DOHH2 (cell line): ENCODE measurements at regions not wholly inside any gene's neighbourhood (a gene's known extent, or its start where the extent isn't known, plus 50 kb on each side); places are given as distances from the start of the nearest gene placed in this dataset.

Source experiments
- H3F3A ChIP-seq: fragments of 200-600 bp; sonication (generic), shearing (Covaris generic); 2 replicates; pipeline ENCODE4 v1.6.0; 2016; ENCODE audit warnings: antibody characterized with exemption, mild to moderate bottlenecking; ENCODE audit not compliant: control insufficient read depth, insufficient read depth
- H3K27ac ChIP-seq: fragments of 200-600 bp; sonication (generic); 2 replicates; pipeline ENCODE4 v1.5.1; 2014; ENCODE audit warnings: low read depth, mild to moderate bottlenecking, low read length, moderate library complexity
- H3K27me3 ChIP-seq: fragments of 200-600 bp; sonication (generic); 2 replicates; pipeline ENCODE4 v1.6.1; 2014; ENCODE audit warnings: mild to moderate bottlenecking, low read length, mixed read lengths; ENCODE audit not compliant: control insufficient read depth
- H3K36me3 ChIP-seq: fragments of 200-600 bp; sonication (generic); 2 replicates; pipeline ENCODE4 v1.6.1; 2014; ENCODE audit warnings: mild to moderate bottlenecking, low read length, moderate library complexity, mixed read lengths; ENCODE audit not compliant: control insufficient read depth
- H3K4me1 ChIP-seq: fragments of 200-600 bp; sonication (generic); 2 replicates; pipeline ENCODE4 v1.6.1; 2014; ENCODE audit warnings: mild to moderate bottlenecking, low read length, mixed read lengths; ENCODE audit not compliant: control insufficient read depth
- H3K4me2 ChIP-seq: fragments of 200-600 bp; sonication (generic); 2 replicates; pipeline ENCODE4 v1.6.0; 2014; ENCODE audit warnings: mild to moderate bottlenecking, low read length, moderate library complexity
- H3K4me3 ChIP-seq: fragments of 200-600 bp; sonication (generic); 2 replicates; pipeline ENCODE4 v1.5.1; 2014; ENCODE audit warnings: mild to moderate bottlenecking, low read length, mixed read lengths
- H3K79me2 ChIP-seq: fragments of 200-600 bp; sonication (generic); 2 replicates; pipeline ENCODE4 v1.6.1; 2014; ENCODE audit warnings: mild to moderate bottlenecking, low read length, mixed read lengths; ENCODE audit not compliant: control insufficient read depth
- H3K9me2 ChIP-seq: fragments of 200-600 bp; sonication (generic); replicated peaks from 2 replicates; pipeline ENCODE4 v1.6.1; 2014; ENCODE audit warnings: mild to moderate bottlenecking, low read length, mixed read lengths; ENCODE audit not compliant: control insufficient read depth
- H3K9me3 ChIP-seq: fragments of 200-600 bp; sonication (generic); 2 replicates; pipeline ENCODE4 v1.6.1; 2014; ENCODE audit warnings: antibody characterized with exemption, low read length, mixed read lengths; ENCODE audit not compliant: control insufficient read depth, insufficient read depth
- H4K20me1 ChIP-seq: fragments of 200-600 bp; sonication (generic); 2 replicates; pipeline ENCODE4 v1.6.0; 2014; ENCODE audit warnings: low read depth, mild to moderate bottlenecking, antibody characterized with exemption, low read length, moderate library complexity; ENCODE audit not compliant: control insufficient read depth, insufficient read depth
- CTCF ChIP-seq: fragments of 200-600 bp; sonication (generic); IDR thresholded peaks from one replicate; pipeline ENCODE4 v1.5.1; 2014; ENCODE audit warnings: antibody characterized with exemption, mild to moderate bottlenecking, low read depth, low read length; ENCODE audit not compliant: poor library complexity, severe bottlenecking
- EZH2phosphoT487 ChIP-seq: fragments of 200-600 bp; sonication (generic); IDR thresholded peaks from 2 replicates; pipeline ENCODE4 v1.6.1; 2017; ENCODE audit warnings: borderline replicate concordance, mild to moderate bottlenecking, antibody characterized with exemption, low read length, moderate library complexity, mixed read lengths

GRCh38 chr7:81138870-81139269 is 220.0 kb upstream of the SEMA3C start:
- Histone ChIP-seq H3K27me3 (no peaks in the 10 kb centered on the region), H3K4me3 (no peak overlapping the region), H3K79me2 (no peaks in the 10 kb centered on the region), H4K20me1 (no peaks in the 10 kb centered on the region), H3K9me3 (peaks cover 8% of the 10 kb centered on the region; the same call in 1 of the 2 replicates), H3K36me3 (no peaks in the 10 kb centered on the region), H3K4me1 (no peaks in the 10 kb centered on the region), H3F3A (no peaks in the 10 kb centered on the region), H3K27ac (no peak overlapping the region), H3K4me2 (no peak overlapping the region), H3K9me2 (no peaks in the 10 kb centered on the region)
- TF ChIP-seq EZH2phosphoT487 (no peak), CTCF (no peak)

- no peak overlapping the region for H3K4me3 ChIP-seq
- no peaks in the 10 kb centered on the region for H3K4me1 ChIP-seq
- no peaks in the 10 kb centered on the region for H3K36me3 ChIP-seq
- no peaks in the 10 kb centered on the region for H3K79me2 ChIP-seq
- H3K27me3 ChIP-seq = no peaks in the 10 kb centered on the region
- H3K4me2 ChIP-seq = no peak overlapping the region
- no peaks in the 10 kb centered on the region for H4K20me1 ChIP-seq
- H3K27ac ChIP-seq = no peak overlapping the region
- TF ChIP-seq EZH2phosphoT487 (no peak), CTCF (no peak)
- no peaks in the 10 kb centered on the region for H3K9me3 ChIP-seq
- no peaks in the 10 kb centered on the region for H3F3A ChIP-seq
- no peaks in the 10 kb centered on the region; the same call in 1 of the 2 replicates for H3K9me2 ChIP-seq
These were observed 216.5 kb upstream of the SEMA3C start for GRCh38 chr7:81135324-81135723.

GRCh38 chr7:81128011-81128410 is 209.2 kb upstream of the SEMA3C start:
- no peak for TF ChIP-seq CTCF
- TF ChIP-seq EZH2phosphoT487 = no peak

GRCh38 chr7:81120803-81121202 is 202.0 kb upstream of the SEMA3C start:
- no peaks in the 10 kb centered on the region for H3K36me3 ChIP-seq
- no peaks in the 10 kb centered on the region for H3K4me1 ChIP-seq
- no peak overlapping the region for H3K4me2 ChIP-seq
- H3K9me3 ChIP-seq = no peaks in the 10 kb centered on the region
- TF ChIP-seq EZH2phosphoT487 (no peak), CTCF (no peak)
- H3K79me2 ChIP-seq = no peaks in the 10 kb centered on the region
- H3K4me3 ChIP-seq = no peak overlapping the region
- H3K9me2 ChIP-seq = no peaks in the 10 kb centered on the region; the same call in 1 of the 2 replicates
- no peaks in the 10 kb centered on the region for H4K20me1 ChIP-seq
- H3F3A ChIP-seq = no peaks in the 10 kb centered on the region
- no peaks in the 10 kb centered on the region for H3K27me3 ChIP-seq
- H3K27ac ChIP-seq = no peak overlapping the region

More at GRCh38 chr7:81128011-81128410, 209.2 kb upstream of the SEMA3C start:
- no peaks in the 10 kb centered on the region for H3K4me1 ChIP-seq
- H3K9me3 ChIP-seq = peaks cover 6% of the 10 kb centered on the region; the same call in 1 of the 2 replicates
- H3K9me2 ChIP-seq = no peaks in the 10 kb centered on the region; the same call in 1 of the 2 replicates
- H3K27me3 ChIP-seq = no peaks in the 10 kb centered on the region
- no peaks in the 10 kb centered on the region for H3K79me2 ChIP-seq
- no peaks in the 10 kb centered on the region for H3K36me3 ChIP-seq
- no peak overlapping the region for H3K4me3 ChIP-seq
- no peak overlapping the region for H3K4me2 ChIP-seq
- H3K27ac ChIP-seq = no peak overlapping the region
- H4K20me1 ChIP-seq = no peaks in the 10 kb centered on the region
- no peaks in the 10 kb centered on the region for H3F3A ChIP-seq
